Glutamatergic neuron (in vitro differentiated cells): ENCODE measurements at regions not wholly inside any gene's neighbourhood (a gene's known extent, or its start where the extent isn't known, plus 50 kb on each side); places are given as distances from the start of the nearest gene placed in this dataset.

Experiments
- DNase-seq: peaks from one replicate; pipeline ENCODE4 v3.0.0; 2022
- H3K27ac Mint-ChIP-seq: one replicate; pipeline ENCODE4 v1.8.0; 2020; ENCODE audit warnings: mild to moderate bottlenecking, mixed read lengths, inconsistent platforms; ENCODE audit not compliant: unreplicated experiment
- H3K27me3 Mint-ChIP-seq: one replicate; pipeline ENCODE4 v1.8.0; 2020; ENCODE audit warnings: mild to moderate bottlenecking, moderate library complexity, mixed read lengths, inconsistent platforms; ENCODE audit not compliant: unreplicated experiment
- H3K36me3 Mint-ChIP-seq: one replicate; pipeline ENCODE4 v1.8.0; 2020; ENCODE audit warnings: mild to moderate bottlenecking, mixed read lengths, inconsistent platforms; ENCODE audit not compliant: unreplicated experiment
- H3K4me1 Mint-ChIP-seq: one replicate; pipeline ENCODE4 v1.8.0; 2020; ENCODE audit warnings: mild to moderate bottlenecking, low read depth, mixed read lengths, inconsistent platforms; ENCODE audit not compliant: unreplicated experiment
- H3K4me3 Mint-ChIP-seq: one replicate; pipeline ENCODE4 v1.8.0; 2020; ENCODE audit warnings: mild to moderate bottlenecking, mixed read lengths, inconsistent platforms; ENCODE audit not compliant: unreplicated experiment
- H3K9me3 Mint-ChIP-seq: one replicate; pipeline ENCODE4 v1.8.0; 2020; ENCODE audit warnings: mild to moderate bottlenecking, moderate library complexity, mixed read lengths, inconsistent platforms; ENCODE audit not compliant: unreplicated experiment
- CTCF ChIP-seq: fragments of 200-600 bp; sonication (generic); IDR thresholded peaks from one replicate; pipeline ENCODE4 v1.5.0; 2021; ENCODE audit not compliant: partially characterized antibody, unreplicated experiment

- Mint-ChIP-seq H3K27ac (no peak overlapping the region), H3K4me1 (peaks cover 19% of the 10 kb centered on the region), H3K27me3 (peaks cover 7% of the 10 kb centered on the region), H3K4me3 (no peak overlapping the region), H3K9me3 (peaks cover 13% of the 10 kb centered on the region), H3K36me3 (peaks cover 13% of the 10 kb centered on the region)
- TF ChIP-seq CTCF, result no peak
- no peak for DNase-seq
These were observed 229.1 kb downstream of the ENGASE start for GRCh38 chr17:79303641-79304205.

GRCh38 chr17:79301469-79301868, 226.8 kb downstream of the ENGASE start:
- H3K36me3 Mint-ChIP-seq, result peaks cover 16% of the 10 kb centered on the region
- peaks cover 15% of the 10 kb centered on the region for H3K9me3 Mint-ChIP-seq
- no peak overlapping the region for H3K4me3 Mint-ChIP-seq
- H3K4me1 Mint-ChIP-seq, result peaks cover 18% of the 10 kb centered on the region
- peaks cover 9% of the 10 kb centered on the region for H3K27me3 Mint-ChIP-seq
- DNase-seq, result no peak
- no peak overlapping the region for H3K27ac Mint-ChIP-seq
- TF ChIP-seq CTCF, result peak; percentile 24

GRCh38 chr17:79299349-79299748, 224.7 kb downstream of the ENGASE start:
- Mint-ChIP-seq H3K9me3 (peaks cover 17% of the 10 kb centered on the region), H3K4me1 (peaks cover 21% of the 10 kb centered on the region), H3K27ac (no peak overlapping the region), H3K36me3 (peaks cover 16% of the 10 kb centered on the region), H3K4me3 (no peak overlapping the region), H3K27me3 (peaks cover 18% of the 10 kb centered on the region)
- TF ChIP-seq CTCF, result no peak
- no peak for DNase-seq

GRCh38 chr17:79298799-79299198, 224.2 kb downstream of the ENGASE start:
- Mint-ChIP-seq H3K9me3 (peaks cover 18% of the 10 kb centered on the region), H3K4me1 (peaks cover 21% of the 10 kb centered on the region), H3K27ac (no peak overlapping the region), H3K27me3 (peaks cover 19% of the 10 kb centered on the region), H3K4me3 (no peak overlapping the region), H3K36me3 (peaks cover 16% of the 10 kb centered on the region)
- TF ChIP-seq CTCF, result no peak
- DNase-seq, result no peak

- H3K36me3 Mint-ChIP-seq, result peaks cover 16% of the 10 kb centered on the region
- H3K4me3 Mint-ChIP-seq, result peak overlapping the region; percentile 35
- peaks cover 16% of the 10 kb centered on the region for H3K9me3 Mint-ChIP-seq
- H3K4me1 Mint-ChIP-seq, result peaks cover 32% of the 10 kb centered on the region
- peaks cover 24% of the 10 kb centered on the region for H3K27me3 Mint-ChIP-seq
- no peak for TF ChIP-seq CTCF
- H3K27ac Mint-ChIP-seq, result peak overlapping the region; percentile 41
- no peak for DNase-seq
These were observed 221.6 kb downstream of the ENGASE start for GRCh38 chr17:79296243-79296642.
